GM23248 (cell line): ENCODE measurements at regions not wholly inside any gene's neighbourhood (a gene's known extent, or its start where the extent isn't known, plus 50 kb on each side); places are given as distances from the start of the nearest gene placed in this dataset.

Source experiments
- EZH2 ChIP-seq: fragments of 200-600 bp; sonication (generic); IDR thresholded peaks from 2 replicates; pipeline ENCODE4 v1.6.1; 2018; ENCODE audit warnings: antibody characterized with exemption, mild to moderate bottlenecking; ENCODE audit not compliant: insufficient read depth, poor library complexity, severe bottlenecking
- EZH2phosphoT487 ChIP-seq: fragments of 200-600 bp; sonication (generic); IDR thresholded peaks from 2 replicates; pipeline ENCODE4 v1.6.1; 2018; ENCODE audit warnings: antibody characterized with exemption, moderate library complexity, mild to moderate bottlenecking, low read depth; ENCODE audit not compliant: insufficient read depth

- TF ChIP-seq EZH2: no peak
- no peak for TF ChIP-seq EZH2phosphoT487
These were observed 97.2 kb upstream of the SPIN1 start for GRCh38 chr9:88291056-88291455.
